GM12878 (cell line): ENCODE measurements at regions not wholly inside any gene's neighbourhood (a gene's known extent, or its start where the extent isn't known, plus 50 kb on each side); places are given as distances from the start of the nearest gene placed in this dataset.

Source experiments
- ATAC-seq: fragments of 200-7000 bp; cut with Tn5 transposase; 3 replicates; pipeline ENCODE4 v1.9.1; 2020; ENCODE audit warnings: mild to moderate bottlenecking, moderate library complexity
- BruUV-seq: library from RNA; stranded (reverse); fragments of 400-500 nt; replicated peaks from 2 replicates; lab custom pipeline; 2021; lab: Mats Ljungman, UMichigan
- CTCF ChIA-PET: fragments of 300-600 bp; sonication (Branson Sonifier 250); formaldehyde crosslinking; extraction: SDS; loops from one replicate; lab custom pipeline; 2021; ENCODE audit warnings: inconsistent platforms; lab: Yijun Ruan, JAX
- POLR2A ChIA-PET: fragments of 350-600 bp; formaldehyde crosslinking; extraction: SDS; loops from one replicate; lab custom pipeline; 2021; ENCODE audit warnings: inconsistent platforms; lab: Charles Lee
- RAD21 ChIA-PET: fragments of 300-600 bp; sonication (Branson Sonifier 250); formaldehyde crosslinking; loops from one replicate; lab custom pipeline; 2023; ENCODE audit warnings: antibody characterized with exemption; ENCODE audit not compliant: unreplicated experiment; lab: Charles Lee
- SMC1A ChIA-PET: fragments of 300-600 bp; sonication (Branson Sonifier 250); formaldehyde crosslinking; loops from one replicate; lab custom pipeline; 2023; ENCODE audit not compliant: unreplicated experiment, uncharacterized antibody; lab: Charles Lee
- DNase-seq: peaks from one replicate; pipeline ENCODE4 v3.0.0-alpha.2; 2011; ENCODE audit warnings: low read depth, low spot score
- FAIRE-seq: peaks from 3 replicates; lab custom pipeline; 2011; peaks lifted over from hg19 to GRCh38; lab: Jason Lieb, UNC
- H2AFZ ChIP-seq: 2 replicates; pipeline ENCODE4 v1.6.0; 2011; ENCODE audit warnings: low read depth, low read length, control low read depth; ENCODE audit not compliant: control insufficient read depth
- H3K27ac ChIP-seq: 2 replicates; pipeline ENCODE4 v1.5.1; 2011; ENCODE audit warnings: control low read depth; ENCODE audit not compliant: control insufficient read depth, insufficient read depth
- H3K27me3 ChIP-seq, 2 experiments: replicated peaks in 1 of 2; 2 replicates each; pipeline versions ENCODE4 v1.6.0 to v1.6.1; 2011; ENCODE audit warnings: low read length in 1 of 2; ENCODE audit not compliant: control insufficient read depth in 2 of 2, insufficient read depth in 2 of 2
- H3K36me3 ChIP-seq, 2 experiments: 2 replicates each; pipeline ENCODE4 v1.5.1; 2011; ENCODE audit warnings: low read length in 1 of 2; ENCODE audit not compliant: control insufficient read depth in 2 of 2, insufficient read depth in 2 of 2
- H3K4me1 ChIP-seq: 2 replicates; pipeline ENCODE4 v1.6.1; 2011; ENCODE audit warnings: mild to moderate bottlenecking, low read length, moderate library complexity, mixed read lengths; ENCODE audit not compliant: control insufficient read depth, insufficient read depth
- H3K4me2 ChIP-seq: 2 replicates; pipeline ENCODE4 v1.6.0; 2011; ENCODE audit warnings: control low read depth; ENCODE audit not compliant: control insufficient read depth, insufficient read depth
- H3K4me3 ChIP-seq: fragments of 200-600 bp; sonication (generic); 2 replicates; pipeline ENCODE4 v1.5.1; 2016
- H3K79me2 ChIP-seq: 2 replicates; pipeline ENCODE4 v1.6.0; 2011; ENCODE audit warnings: low read length; ENCODE audit not compliant: control insufficient read depth, insufficient read depth
- H3K9ac ChIP-seq: 2 replicates; pipeline ENCODE4 v1.8.0; 2011; ENCODE audit warnings: low read length, control low read depth, mixed read lengths; ENCODE audit not compliant: control insufficient read depth, insufficient read depth
- H3K9me3 ChIP-seq: replicated peaks from 3 replicates; pipeline ENCODE4 v1.5.1; 2011; ENCODE audit warnings: mild to moderate bottlenecking, low read length; ENCODE audit not compliant: control insufficient read depth, insufficient read depth
- H4K20me1 ChIP-seq: 2 replicates; pipeline ENCODE4 v1.6.0; 2011; ENCODE audit not compliant: control insufficient read depth, insufficient read depth
- CBX5 ChIP-seq: sonication (generic); IDR thresholded peaks from 2 replicates; pipeline ENCODE4 v1.6.1; 2016; ENCODE audit warnings: low read depth, moderate library complexity, mild to moderate bottlenecking, inconsistent platforms
- EGR1 ChIP-seq, 2 experiments: IDR thresholded peaks; 1 replicate in 1 of 2; 2 replicates in 1 of 2; pipeline ENCODE4 v1.6.1; 2011 to 2012; ENCODE audit warnings: low read depth in 2 of 2, low read length in 2 of 2, borderline replicate concordance in 1 of 2, mild to moderate bottlenecking in 1 of 2, moderate library complexity in 1 of 2
- GABPA ChIP-seq: IDR thresholded peaks from 2 replicates; pipeline ENCODE4 v1.6.1; 2014; ENCODE audit warnings: antibody characterized with exemption, low read depth, mild to moderate bottlenecking, inconsistent platforms
- JUNB ChIP-seq: IDR thresholded peaks from 2 replicates; pipeline ENCODE4 v1.6.1; 2016; ENCODE audit warnings: antibody characterized with exemption, mild to moderate bottlenecking
- KDM1A ChIP-seq: fragments of 200-600 bp; sonication (generic); IDR thresholded peaks from 2 replicates; pipeline ENCODE4 v1.6.1; 2016; ENCODE audit warnings: borderline replicate concordance
- MEF2B ChIP-seq: fragments of 450-650 bp; IDR thresholded peaks from 2 replicates; pipeline ENCODE4 v1.6.1; 2018; ENCODE audit warnings: mild to moderate bottlenecking, moderate library complexity; ENCODE audit not compliant: partially characterized antibody, poor library complexity, severe bottlenecking
- MYB ChIP-seq: fragments of 150-350 bp; IDR thresholded peaks from 2 replicates; pipeline ENCODE4 v1.6.1; 2014; ENCODE audit warnings: mild to moderate bottlenecking, low read depth, low read length, borderline replicate concordance
- NFXL1 ChIP-seq: fragments of 450-650 bp; IDR thresholded peaks from 2 replicates; pipeline ENCODE4 v1.6.1; 2017; ENCODE audit warnings: antibody characterized with exemption, mild to moderate bottlenecking, borderline replicate concordance
- NFYB ChIP-seq: IDR thresholded peaks from 2 replicates; pipeline ENCODE4 v1.6.1; 2011; ENCODE audit warnings: low read depth, mild to moderate bottlenecking, low read length, improper control_type of control experiment, moderate library complexity; ENCODE audit not compliant: insufficient read depth
- TAF1 ChIP-seq: IDR thresholded peaks from 2 replicates; pipeline ENCODE4 v1.6.1; 2011; ENCODE audit warnings: mild to moderate bottlenecking, low read depth, low read length, borderline replicate concordance
- USF1 ChIP-seq: IDR thresholded peaks from 2 replicates; pipeline ENCODE4 v1.6.1; 2011; ENCODE audit warnings: borderline replicate concordance, low read depth, mild to moderate bottlenecking, moderate library complexity, mixed read lengths, low read length; ENCODE audit not compliant: insufficient read depth; ENCODE audit errors: extremely low read length
- ZBTB33 ChIP-seq: fragments of 450-650 bp; IDR thresholded peaks from 2 replicates; pipeline ENCODE4 v1.6.1; 2017; ENCODE audit warnings: mild to moderate bottlenecking
- ZNF274 ChIP-seq: IDR thresholded peaks from one replicate; pipeline ENCODE4 v1.8.0; 2011; ENCODE audit not compliant: insufficient read length, insufficient read depth
- WGBS: methylation state at CpG from one replicate; pipeline ENCODE4 v1.1.6; 2016; ENCODE audit warnings: low lambda C conversion rate; ENCODE audit not compliant: insufficient replicate concordance, insufficient coverage; ENCODE audit errors: missing lambda C conversion rate; 5-methylcytosine and 5-hydroxymethylcytosine counted together
- in situ Hi-C: fragments of 300-500 bp; cut with MboI; formaldehyde crosslinking; loops from 9 replicates; pipeline ENCODE4 v1.14.3; 2018; ENCODE audit warnings: mixed read lengths
- intact Hi-C: fragments of 100-400 bp; cut with micrococcal nuclease; formaldehyde crosslinking; loops from one replicate; pipeline ENCODE4 v1.14.2; 2022; ENCODE audit not compliant: unreplicated experiment

- no peak for TF ChIP-seq MYB
- no peak for TF ChIP-seq CBX5
- no peak for TF ChIP-seq NFYB
- no peak for TF ChIP-seq ZNF274
- TF ChIP-seq GABPA = no peak
- TF ChIP-seq, all 136 proteins: peak for 0
These were observed 1708.5 kb downstream of the BRINP3 start (continued) for GRCh38 chr1:188769181-188769580.

GRCh38 chr1:188769936-188770335, 1707.7 kb downstream of the BRINP3 start:
- ATAC-seq (no peak), DNase-seq (no peak), FAIRE-seq (no peak)
- no peak for TF ChIP-seq TAF1
- no peak for TF ChIP-seq JUNB
- no peaks in the 10 kb centered on the region for H3K4me1 ChIP-seq
- H4K20me1 ChIP-seq = no peaks in the 10 kb centered on the region
- H3K4me3 ChIP-seq = no peak overlapping the region
- CTCF ChIA-PET = interaction anchor here (1.3 kb wide), 1 partner anchor 9 kb away, joined by 4 read pairs; no protein-coding TSS in a partner anchor
- H3K36me3 ChIP-seq = no peaks in the 10 kb centered on the region
- no peaks in the 10 kb centered on the region for H3K79me2 ChIP-seq
- SMC1A ChIA-PET = no interaction called here
- no peak overlapping the region for H2AFZ ChIP-seq
- H3K27ac ChIP-seq = no peak overlapping the region
- H3K9ac ChIP-seq = no peak overlapping the region
- intact Hi-C loops = no loop called here
- 48% methylated on average over 1 of the region's 1 CpG for WGBS
- BruUV-seq = no TSS peak
- no peak overlapping the region for H3K4me2 ChIP-seq
- H3K27me3 ChIP-seq = no peaks in the 10 kb centered on the region
- POLR2A ChIA-PET = no interaction called here
- in situ Hi-C loops = no loop called here
- H3K9me3 ChIP-seq = no peaks in the 10 kb centered on the region
- RAD21 ChIA-PET = no interaction called here

- ChIA-PET RAD21 (no interaction called here), SMC1A (no interaction called here), CTCF (no interaction called here), POLR2A (no interaction called here)
- no peak for FAIRE-seq
- H4K20me1 ChIP-seq = no peaks in the 10 kb centered on the region
- H3K27me3 ChIP-seq = no peaks in the 10 kb centered on the region
- H3K4me3 ChIP-seq = no peak overlapping the region
- ATAC-seq = no peak
- H3K9ac ChIP-seq = no peak overlapping the region
- H3K27ac ChIP-seq = no peak overlapping the region
- no TSS peak for BruUV-seq
- no peak overlapping the region for H2AFZ ChIP-seq
- H3K4me2 ChIP-seq = no peak overlapping the region
- in situ Hi-C loops = no loop called here
- H3K79me2 ChIP-seq = no peaks in the 10 kb centered on the region
- WGBS = 2% methylated on average over 2 of the region's 2 CpGs
- H3K4me1 ChIP-seq = no peaks in the 10 kb centered on the region
- intact Hi-C loops = no loop called here
- H3K36me3 ChIP-seq = no peaks in the 10 kb centered on the region
- no peak for DNase-seq
- H3K9me3 ChIP-seq = no peaks in the 10 kb centered on the region
- TF ChIP-seq USF1 (no peak), KDM1A (no peak), ZBTB33 (no peak), MEF2B (no peak), EGR1 (IDR thresholded peaks at IDR 0.05; ENCODE audit: borderline replicate concordance in 1 of 2, low read depth in 2 of 2, low read length in 2 of 2) (no peak), NFXL1 (no peak)
These were observed 1699.1 kb downstream of the BRINP3 start for GRCh38 chr1:188778578-188778977.
